ENCODE measurements at regions not wholly inside any gene's neighbourhood (a gene's known extent, or its start where the extent isn't known, plus 50 kb on each side); places are given as distances from the start of the nearest gene placed in this dataset.

GRCh38 chr13:38542601-38543000, 144.3 kb upstream of the FREM2 start:
- TF ChIP-seq GATA2 (IDR thresholded peaks at IDR 0.05; ENCODE audit: low read depth, low read length), result no peak
- TF ChIP-seq GATA3 (IDR thresholded peaks at IDR 0.05; ENCODE audit: low read depth, low read length), result no peak

GRCh38 chr13:38543561-38543960, 143.3 kb upstream of the FREM2 start:
- TF ChIP-seq GATA3 (IDR thresholded peaks at IDR 0.05; ENCODE audit: low read depth, low read length) (no peak), GATA2 (IDR thresholded peaks at IDR 0.05; ENCODE audit: low read depth, low read length) (no peak)

DNA sequence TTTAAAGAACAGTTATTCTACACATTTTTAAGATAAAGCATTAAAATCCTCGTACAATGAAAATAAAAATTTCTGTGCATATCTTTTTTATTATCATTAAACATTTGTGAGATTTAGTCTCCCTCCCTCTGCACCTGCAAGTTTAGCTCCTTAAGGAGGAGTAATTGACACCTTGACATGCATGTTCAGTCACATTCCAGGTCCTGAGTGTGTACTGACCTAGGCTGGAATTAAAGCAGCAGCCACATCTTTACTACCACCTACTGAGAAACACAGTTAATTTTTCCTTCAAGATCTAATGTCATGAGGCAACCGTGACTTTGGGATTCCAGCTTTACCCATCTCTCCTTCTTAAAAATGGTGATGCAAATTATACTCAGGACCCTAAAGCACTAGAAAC, 123.1 kb upstream of the FREM2 start:
- TF ChIP-seq GATA3 (IDR thresholded peaks at IDR 0.05; ENCODE audit: low read depth, low read length) (no peak), GATA2 (IDR thresholded peaks at IDR 0.05; ENCODE audit: low read depth, low read length) (no peak)

DNA sequence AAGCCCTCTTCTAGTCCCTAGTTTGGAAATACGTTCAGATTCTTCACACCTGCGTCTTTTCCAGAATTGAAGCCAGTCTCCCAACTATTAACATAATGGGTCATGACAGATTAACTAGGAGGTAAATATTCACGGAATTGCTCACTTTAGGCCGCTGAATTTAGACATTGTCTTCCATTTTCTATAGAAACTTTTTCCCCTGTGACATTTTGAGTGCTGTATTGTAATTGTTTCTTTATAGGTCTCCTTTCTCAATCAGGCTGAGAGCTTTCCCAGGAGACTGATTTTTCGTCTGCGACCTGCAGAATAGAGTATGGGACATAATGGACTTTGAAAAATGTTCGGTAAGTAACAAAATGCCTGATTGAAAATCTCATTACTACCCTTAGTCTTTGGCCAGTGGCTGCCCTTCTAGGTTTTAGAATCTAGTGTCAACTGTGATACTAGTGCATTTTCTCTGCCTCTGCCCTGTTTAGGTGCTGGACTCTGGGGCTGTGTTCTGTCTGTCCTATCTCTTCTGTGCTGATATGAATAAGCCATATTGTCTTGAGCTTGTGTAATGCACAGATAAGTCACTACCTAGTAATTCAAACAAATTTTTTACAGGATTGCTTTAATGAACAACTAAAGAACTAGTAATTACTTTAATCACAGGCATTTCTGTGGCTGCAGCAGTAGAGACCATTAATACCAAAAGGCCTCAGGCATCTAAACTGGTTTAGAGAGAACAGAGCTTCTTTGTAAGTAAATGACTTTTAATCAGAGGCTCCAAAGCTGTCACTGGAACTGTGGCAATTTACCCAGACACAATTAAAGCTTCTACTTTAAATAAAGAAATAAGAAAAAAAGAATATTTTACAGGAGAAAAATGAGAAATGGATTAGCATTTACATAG, 122.4 kb upstream of the FREM2 start:
- TF ChIP-seq GATA2 (IDR thresholded peaks at IDR 0.05; ENCODE audit: low read depth, low read length) (no peak), GATA3 (IDR thresholded peaks at IDR 0.05; ENCODE audit: low read depth, low read length) (no peak)

DNA sequence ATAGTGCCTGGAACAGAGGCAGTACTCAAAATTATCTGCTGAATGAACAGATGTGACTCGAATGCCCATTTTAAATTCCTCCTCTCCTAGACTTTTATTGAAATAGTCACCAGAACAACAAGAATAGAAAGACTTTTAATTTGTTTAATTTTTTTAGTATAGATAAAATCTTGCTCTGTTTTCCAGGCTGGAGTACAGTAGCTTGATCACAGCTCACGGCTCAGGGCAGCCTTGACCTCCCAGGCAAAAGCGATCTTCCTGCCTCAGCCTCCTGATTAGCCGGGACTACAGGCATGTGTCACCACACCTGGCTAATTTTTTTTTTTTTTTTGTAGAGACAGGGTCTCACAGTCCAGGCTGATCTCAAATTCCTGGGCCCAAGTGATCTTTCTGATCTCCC, 120.9 kb upstream of the FREM2 start:
- peak; percentile 74 for TF ChIP-seq GATA2 (IDR thresholded peaks at IDR 0.05; ENCODE audit: low read depth, low read length)
- TF ChIP-seq GATA3 (IDR thresholded peaks at IDR 0.05; ENCODE audit: low read depth, low read length), result peak; percentile 68; the same call in 1 of the 2 replicates

GRCh38 chr13:38566519-38566918, 120.4 kb upstream of the FREM2 start:
- TF ChIP-seq GATA2 (IDR thresholded peaks at IDR 0.05; ENCODE audit: low read depth, low read length), result no peak
- no peak for TF ChIP-seq GATA3 (IDR thresholded peaks at IDR 0.05; ENCODE audit: low read depth, low read length)

GRCh38 chr13:38570706-38571105, 116.2 kb upstream of the FREM2 start:
- TF ChIP-seq GATA3 (IDR thresholded peaks at IDR 0.05; ENCODE audit: low read depth, low read length), result no peak
- TF ChIP-seq GATA2 (IDR thresholded peaks at IDR 0.05; ENCODE audit: low read depth, low read length), result no peak

GRCh38 chr13:38575427-38575826, 111.5 kb upstream of the FREM2 start:
- TF ChIP-seq GATA3 (IDR thresholded peaks at IDR 0.05; ENCODE audit: low read depth, low read length) (no peak), GATA2 (IDR thresholded peaks at IDR 0.05; ENCODE audit: low read depth, low read length) (no peak)

GRCh38 chr13:38577048-38577447, 109.8 kb upstream of the FREM2 start:
- TF ChIP-seq GATA3 (IDR thresholded peaks at IDR 0.05; ENCODE audit: low read depth, low read length) (no peak), GATA2 (IDR thresholded peaks at IDR 0.05; ENCODE audit: low read depth, low read length) (no peak)

DNA sequence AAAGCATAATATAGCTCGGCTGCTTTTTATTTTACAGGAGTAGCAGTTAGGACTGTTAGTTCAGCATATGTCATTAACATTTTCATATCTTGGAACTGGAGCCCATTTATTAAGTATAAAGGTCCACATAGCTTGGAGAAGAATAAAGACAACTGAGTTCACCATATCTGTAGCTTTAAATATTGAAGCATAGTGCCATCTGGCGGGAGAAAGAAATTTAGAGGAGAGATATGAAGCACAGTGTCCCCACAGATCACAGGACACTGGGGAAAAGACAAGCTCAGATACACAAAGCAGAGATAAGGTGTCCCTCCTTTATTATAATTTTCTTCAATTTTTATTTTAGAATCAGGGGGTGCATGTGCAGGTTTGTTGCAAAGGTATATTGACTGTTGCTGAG, 104.7 kb upstream of the FREM2 start:
- TF ChIP-seq GATA3 (IDR thresholded peaks at IDR 0.05; ENCODE audit: low read depth, low read length) (no peak), GATA2 (IDR thresholded peaks at IDR 0.05; ENCODE audit: low read depth, low read length) (no peak)

DNA sequence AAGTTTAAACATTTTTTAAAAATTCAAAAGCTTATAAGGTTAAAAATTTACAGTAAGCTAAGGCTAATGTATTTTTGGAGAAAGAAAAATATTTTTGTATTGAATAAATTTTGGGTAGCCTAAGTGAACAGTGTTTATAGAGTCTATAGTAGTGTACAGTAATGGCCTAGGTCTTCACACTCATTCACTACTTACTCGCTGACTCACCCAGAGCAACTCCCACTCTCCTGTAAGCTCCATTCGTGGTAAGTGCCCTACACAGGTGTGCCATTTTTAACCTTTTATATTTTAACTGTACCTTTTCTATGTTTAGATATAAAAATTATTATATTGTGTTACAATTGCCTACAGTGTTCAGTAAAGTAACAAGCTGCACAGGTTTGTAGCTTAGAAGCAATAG, 96.6 kb upstream of the FREM2 start:
- TF ChIP-seq GATA3 (IDR thresholded peaks at IDR 0.05; ENCODE audit: low read depth, low read length) (no peak), GATA2 (IDR thresholded peaks at IDR 0.05; ENCODE audit: low read depth, low read length) (no peak)

- TF ChIP-seq GATA2 (IDR thresholded peaks at IDR 0.05; ENCODE audit: low read depth, low read length), result no peak
- TF ChIP-seq GATA3 (IDR thresholded peaks at IDR 0.05; ENCODE audit: low read depth, low read length), result no peak
Measured at GRCh38 chr13:38590796-38591507, 95.9 kb upstream of the FREM2 start.

- TF ChIP-seq GATA2 (IDR thresholded peaks at IDR 0.05; ENCODE audit: low read depth, low read length) (no peak), GATA3 (IDR thresholded peaks at IDR 0.05; ENCODE audit: low read depth, low read length) (no peak)
Measured at GRCh38 chr13:38602266-38602665, 84.6 kb upstream of the FREM2 start.

GRCh38 chr13:38606699-38607535, 80.0 kb upstream of the FREM2 start:
- no peak for TF ChIP-seq GATA3 (IDR thresholded peaks at IDR 0.05; ENCODE audit: low read depth, low read length)
- TF ChIP-seq GATA2 (IDR thresholded peaks at IDR 0.05; ENCODE audit: low read depth, low read length), result no peak
